IMR-90 (cell line): ENCODE measurements at regions not wholly inside any gene's neighbourhood (a gene's known extent, or its start where the extent isn't known, plus 50 kb on each side); places are given as distances from the start of the nearest gene placed in this dataset.

Source experiments
- FOS ChIP-seq: fragments of 150-350 bp; IDR thresholded peaks from 2 replicates; pipeline ENCODE4 v1.6.1; 2016; ENCODE audit warnings: low read depth, low read length
- MAFK ChIP-seq: IDR thresholded peaks from 2 replicates; pipeline ENCODE4 v1.6.1; 2012; ENCODE audit warnings: low read depth, low read length, improper control_type of control experiment
- POLR2A ChIP-seq: IDR thresholded peaks from 2 replicates; pipeline ENCODE4 v1.6.1; 2012; ENCODE audit warnings: mild to moderate bottlenecking, low read depth, low read length
- RAD21 ChIP-seq: IDR thresholded peaks from 2 replicates; pipeline ENCODE4 v1.6.1; 2012; ENCODE audit warnings: low read length, improper control_type of control experiment
- RCOR1 ChIP-seq: IDR thresholded peaks from 2 replicates; pipeline ENCODE4 v1.6.1; 2012; ENCODE audit warnings: mild to moderate bottlenecking, low read length, improper control_type of control experiment; ENCODE audit not compliant: insufficient replicate concordance
- RFX5 ChIP-seq: IDR thresholded peaks from 2 replicates; pipeline ENCODE4 v1.8.0; 2012; ENCODE audit warnings: low read depth, mild to moderate bottlenecking, low read length, moderate library complexity
- TF ChIP-seq, protein P1 (sequence below): conservative IDR thresholded peaks from 2 replicates; pipeline ENCODE4 v1.5.1; 2012; ENCODE audit warnings: mild to moderate bottlenecking, low read depth, low read length, improper control_type of control experiment

DNA sequence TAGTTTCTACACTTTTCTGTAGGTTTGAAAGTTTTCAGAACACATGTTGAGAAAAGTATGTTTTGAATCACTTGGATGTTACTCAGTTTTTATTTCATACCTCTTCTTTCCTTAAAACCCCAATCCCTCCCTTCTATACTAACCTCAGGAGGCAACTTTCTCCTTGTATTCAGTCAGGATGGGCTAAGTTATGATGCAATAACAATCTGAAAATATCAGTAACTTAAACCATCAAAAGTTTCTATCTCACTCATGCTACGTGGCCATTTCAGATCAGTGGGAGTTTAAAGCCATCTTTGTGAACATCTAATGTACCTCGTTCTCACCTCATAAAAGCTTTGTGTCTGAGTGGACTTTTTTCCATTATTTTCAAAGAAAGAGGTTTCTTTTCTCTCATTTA lies 86.2 kb downstream of the NXPE2 start:
- TF ChIP-seq, protein P1, sequence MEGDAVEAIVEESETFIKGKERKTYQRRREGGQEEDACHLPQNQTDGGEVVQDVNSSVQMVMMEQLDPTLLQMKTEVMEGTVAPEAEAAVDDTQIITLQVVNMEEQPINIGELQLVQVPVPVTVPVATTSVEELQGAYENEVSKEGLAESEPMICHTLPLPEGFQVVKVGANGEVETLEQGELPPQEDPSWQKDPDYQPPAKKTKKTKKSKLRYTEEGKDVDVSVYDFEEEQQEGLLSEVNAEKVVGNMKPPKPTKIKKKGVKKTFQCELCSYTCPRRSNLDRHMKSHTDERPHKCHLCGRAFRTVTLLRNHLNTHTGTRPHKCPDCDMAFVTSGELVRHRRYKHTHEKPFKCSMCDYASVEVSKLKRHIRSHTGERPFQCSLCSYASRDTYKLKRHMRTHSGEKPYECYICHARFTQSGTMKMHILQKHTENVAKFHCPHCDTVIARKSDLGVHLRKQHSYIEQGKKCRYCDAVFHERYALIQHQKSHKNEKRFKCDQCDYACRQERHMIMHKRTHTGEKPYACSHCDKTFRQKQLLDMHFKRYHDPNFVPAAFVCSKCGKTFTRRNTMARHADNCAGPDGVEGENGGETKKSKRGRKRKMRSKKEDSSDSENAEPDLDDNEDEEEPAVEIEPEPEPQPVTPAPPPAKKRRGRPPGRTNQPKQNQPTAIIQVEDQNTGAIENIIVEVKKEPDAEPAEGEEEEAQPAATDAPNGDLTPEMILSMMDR: no peak
- TF ChIP-seq RCOR1 (no peak), FOS (no peak), MAFK (no peak), RAD21 (no peak), POLR2A (no peak), RFX5 (no peak)
